C4-2B (cell line): ENCODE measurements at regions not wholly inside any gene's neighbourhood (a gene's known extent, or its start where the extent isn't known, plus 50 kb on each side); places are given as distances from the start of the nearest gene placed in this dataset.

ENCODE experiments used
- H3K27ac ChIP-seq: fragments of 450-650 bp; 2 replicates; pipeline ENCODE4 v1.5.1; 2017
- CTCF ChIP-seq: fragments of 450-650 bp; conservative IDR thresholded peaks from 2 replicates; pipeline ENCODE4 v1.5.1; 2017; ENCODE audit warnings: mild to moderate bottlenecking
- ZFX ChIP-seq: fragments of 450-650 bp; IDR thresholded peaks from 2 replicates; pipeline ENCODE4 v1.6.1; 2017

DNA sequence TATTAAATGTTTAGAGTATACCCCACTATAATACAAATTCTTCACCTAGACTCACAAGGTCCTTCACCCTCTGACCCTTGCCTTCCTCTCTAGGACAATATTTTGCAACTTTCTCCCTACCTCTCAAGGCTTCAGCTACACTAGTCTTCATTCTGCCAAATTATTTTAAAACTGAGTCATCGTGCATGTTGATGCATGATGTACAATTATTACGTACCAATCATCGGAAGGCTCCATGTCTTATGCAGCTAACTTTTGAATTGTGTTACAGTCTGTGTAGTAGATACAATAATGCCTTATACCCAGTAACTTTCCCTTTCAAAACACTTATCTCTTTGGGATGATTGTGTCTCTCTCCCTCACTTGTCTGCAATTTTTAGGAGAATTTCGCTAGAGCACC, 98.5 kb upstream of the ROBO2 start:
- TF ChIP-seq ZFX = no peak
- TF ChIP-seq CTCF = no peak
- no peak overlapping the region for H3K27ac ChIP-seq

GRCh38 chr3:76942101-76942500, 97.8 kb upstream of the ROBO2 start:
- H3K27ac ChIP-seq = no peak overlapping the region
- no peak for TF ChIP-seq CTCF
- TF ChIP-seq ZFX = no peak

- H3K27ac ChIP-seq = no peak overlapping the region
- TF ChIP-seq ZFX = no peak
- TF ChIP-seq CTCF = no peak
These were observed 96.8 kb upstream of the ROBO2 start for GRCh38 chr3:76943058-76943457.

GRCh38 chr3:76943671-76944070, 96.2 kb upstream of the ROBO2 start:
- H3K27ac ChIP-seq = no peak overlapping the region
- TF ChIP-seq ZFX (no peak), CTCF (no peak)

DNA sequence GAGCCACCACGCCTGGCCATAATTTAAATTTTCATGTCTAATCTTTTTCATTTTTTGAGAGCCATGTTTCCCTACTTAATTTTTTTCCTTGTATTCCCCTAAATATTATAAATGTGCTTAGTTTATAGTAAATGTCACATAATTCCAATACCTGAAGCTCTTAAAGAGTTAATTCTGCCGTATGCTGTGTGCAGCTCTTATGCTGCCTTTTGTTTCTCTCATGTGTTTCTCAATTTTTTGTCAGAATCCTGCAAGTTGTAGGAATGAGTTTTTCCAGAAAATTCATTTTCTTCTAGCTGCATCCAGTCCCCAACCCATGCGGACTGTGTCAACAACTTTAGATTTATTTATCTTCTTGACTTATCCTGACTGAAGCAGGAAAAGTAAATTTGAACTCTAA, 90.9 kb upstream of the ROBO2 start:
- TF ChIP-seq ZFX (no peak), CTCF (no peak)
- H3K27ac ChIP-seq = no peak overlapping the region

GRCh38 chr3:76949462-76949861, 90.4 kb upstream of the ROBO2 start:
- no peak overlapping the region for H3K27ac ChIP-seq

DNA sequence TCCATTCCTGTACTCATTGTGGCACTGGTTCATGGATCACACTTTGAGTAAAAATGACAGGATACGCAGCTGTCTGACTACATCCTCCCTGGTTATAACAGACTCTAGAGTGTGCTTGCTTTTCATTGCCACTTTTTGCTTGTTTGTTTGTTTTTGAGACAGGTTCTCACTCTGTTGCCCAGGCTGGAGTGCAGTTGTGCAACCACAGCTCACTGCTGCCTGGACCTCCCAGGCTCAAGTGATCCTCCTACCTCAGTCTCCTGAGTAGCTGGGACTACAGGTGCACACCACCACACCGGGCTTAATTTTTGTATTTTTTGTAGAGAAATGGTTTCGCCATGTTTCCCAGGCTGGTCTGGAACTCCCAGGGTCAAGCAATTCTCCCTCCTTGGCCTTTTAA, 89.3 kb upstream of the ROBO2 start:
- TF ChIP-seq CTCF = no peak
- TF ChIP-seq ZFX = no peak

More at GRCh38 chr3:76949462-76949861, 90.4 kb upstream of the ROBO2 start:
- TF ChIP-seq ZFX (no peak), CTCF (no peak)

More for the DNA sequence above, 89.3 kb upstream of the ROBO2 start:
- H3K27ac ChIP-seq = no peak overlapping the region
